ENCODE measurements at regions not wholly inside any gene's neighbourhood (a gene's known extent, or its start where the extent isn't known, plus 50 kb on each side); places are given as distances from the start of the nearest gene placed in this dataset.

GRCh38 chr10:108592956-108593355 is 1330.4 kb downstream of the XPNPEP1 start:
- ChIA-PET POLR2A (no interaction called here), CTCF (no interaction called here)
- Mint-ChIP-seq H3K4me1 (ENCODE audit: insufficient read depth, unreplicated experiment) (peaks cover 3% of the 10 kb centered on the region), H3K9me3 (ENCODE audit: unreplicated experiment) (no peaks in the 10 kb centered on the region), H3K27ac (ENCODE audit: low read depth, unreplicated experiment) (no peak overlapping the region), H3K27me3 (ENCODE audit: insufficient read depth, unreplicated experiment) (no peaks in the 10 kb centered on the region), H3K4me3 (ENCODE audit: unreplicated experiment) (no peak overlapping the region), H3K36me3 (ENCODE audit: insufficient read depth, unreplicated experiment) (no peaks in the 10 kb centered on the region)
- TF ChIP-seq, protein P1, sequence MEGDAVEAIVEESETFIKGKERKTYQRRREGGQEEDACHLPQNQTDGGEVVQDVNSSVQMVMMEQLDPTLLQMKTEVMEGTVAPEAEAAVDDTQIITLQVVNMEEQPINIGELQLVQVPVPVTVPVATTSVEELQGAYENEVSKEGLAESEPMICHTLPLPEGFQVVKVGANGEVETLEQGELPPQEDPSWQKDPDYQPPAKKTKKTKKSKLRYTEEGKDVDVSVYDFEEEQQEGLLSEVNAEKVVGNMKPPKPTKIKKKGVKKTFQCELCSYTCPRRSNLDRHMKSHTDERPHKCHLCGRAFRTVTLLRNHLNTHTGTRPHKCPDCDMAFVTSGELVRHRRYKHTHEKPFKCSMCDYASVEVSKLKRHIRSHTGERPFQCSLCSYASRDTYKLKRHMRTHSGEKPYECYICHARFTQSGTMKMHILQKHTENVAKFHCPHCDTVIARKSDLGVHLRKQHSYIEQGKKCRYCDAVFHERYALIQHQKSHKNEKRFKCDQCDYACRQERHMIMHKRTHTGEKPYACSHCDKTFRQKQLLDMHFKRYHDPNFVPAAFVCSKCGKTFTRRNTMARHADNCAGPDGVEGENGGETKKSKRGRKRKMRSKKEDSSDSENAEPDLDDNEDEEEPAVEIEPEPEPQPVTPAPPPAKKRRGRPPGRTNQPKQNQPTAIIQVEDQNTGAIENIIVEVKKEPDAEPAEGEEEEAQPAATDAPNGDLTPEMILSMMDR (IDR thresholded peaks at IDR 0.05; ENCODE audit: unreplicated experiment): no peak
- no TSS peak for BruUV-seq (replicated peaks)
- DNase-seq (ENCODE audit: unreplicated experiment): no peak
- intact Hi-C loops (cut with micrococcal nuclease): no loop called here

- Mint-ChIP-seq H3K27ac (ENCODE audit: low read depth, unreplicated experiment) (no peak overlapping the region), H3K27me3 (ENCODE audit: insufficient read depth, unreplicated experiment) (no peaks in the 10 kb centered on the region), H3K4me1 (ENCODE audit: insufficient read depth, unreplicated experiment) (no peaks in the 10 kb centered on the region), H3K36me3 (ENCODE audit: insufficient read depth, unreplicated experiment) (no peaks in the 10 kb centered on the region), H3K4me3 (ENCODE audit: unreplicated experiment) (no peak overlapping the region), H3K9me3 (ENCODE audit: unreplicated experiment) (no peaks in the 10 kb centered on the region)
- no TSS peak for BruUV-seq (replicated peaks)
- intact Hi-C loops (cut with micrococcal nuclease): no loop called here
- POLR2A ChIA-PET: no interaction called here
- CTCF ChIA-PET: no interaction called here
- no peak for DNase-seq (ENCODE audit: unreplicated experiment)
- TF ChIP-seq, protein P1 (IDR thresholded peaks at IDR 0.05; ENCODE audit: unreplicated experiment): no peak
These were observed 1331.9 kb downstream of the XPNPEP1 start for GRCh38 chr10:108591417-108591816.

DNA sequence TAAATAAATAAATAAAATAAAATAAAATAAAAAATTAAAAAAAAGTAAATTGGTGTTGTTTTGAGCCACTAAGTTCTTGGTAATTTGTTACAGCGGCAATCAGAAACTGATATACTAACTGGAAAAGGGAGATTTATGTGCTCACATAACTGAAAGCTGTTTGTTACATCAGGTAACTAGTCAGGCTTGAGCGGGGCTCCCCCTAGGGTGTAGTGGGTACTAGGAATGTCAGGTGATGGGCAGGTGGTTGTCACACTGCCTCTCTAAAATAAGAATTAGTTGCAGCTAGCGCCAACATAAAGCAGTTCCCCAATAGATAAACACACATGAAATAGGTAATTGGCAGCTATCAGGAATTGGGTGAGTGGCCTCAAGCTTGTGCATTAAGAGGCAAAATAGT is 1336.9 kb downstream of the XPNPEP1 start:
- CTCF ChIA-PET: no interaction called here
- no peaks in the 10 kb centered on the region for H3K9me3 Mint-ChIP-seq (ENCODE audit: unreplicated experiment)

DNA sequence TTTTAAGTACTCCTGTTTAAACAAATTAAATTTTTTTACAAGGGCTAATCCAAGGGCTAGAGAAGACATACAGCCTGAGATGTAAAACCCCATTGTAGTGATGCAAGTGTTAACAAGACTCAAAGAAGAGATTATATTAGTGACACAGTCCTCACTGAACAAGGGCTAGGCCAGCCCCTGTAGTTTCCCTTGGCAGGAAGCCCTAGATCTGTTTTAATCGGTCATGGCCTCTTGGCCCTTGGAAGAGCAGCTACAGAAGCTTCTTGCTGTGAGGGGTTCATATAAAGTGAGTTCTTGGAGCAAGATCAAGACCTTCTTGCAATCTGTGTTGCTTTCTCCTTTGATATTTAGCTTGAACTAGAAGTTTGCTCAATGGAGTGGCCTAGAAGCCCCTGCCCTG is 1339.4 kb downstream of the XPNPEP1 start:
- Mint-ChIP-seq H3K4me1 (ENCODE audit: insufficient read depth, unreplicated experiment) (peaks cover 11% of the 10 kb centered on the region), H3K36me3 (ENCODE audit: insufficient read depth, unreplicated experiment) (no peaks in the 10 kb centered on the region), H3K27me3 (ENCODE audit: insufficient read depth, unreplicated experiment) (no peaks in the 10 kb centered on the region), H3K4me3 (ENCODE audit: unreplicated experiment) (no peak overlapping the region), H3K9me3 (ENCODE audit: unreplicated experiment) (no peaks in the 10 kb centered on the region), H3K27ac (ENCODE audit: low read depth, unreplicated experiment) (no peak overlapping the region)
- intact Hi-C loops (cut with micrococcal nuclease): no loop called here
- no peak for DNase-seq (ENCODE audit: unreplicated experiment)
- no TSS peak for BruUV-seq (replicated peaks)
- ChIA-PET CTCF (interaction anchor here (0.6 kb wide), 1 partner anchor 311 kb away, joined by 3 read pairs; no protein-coding TSS in a partner anchor), POLR2A (no interaction called here)
- TF ChIP-seq, protein P1 (IDR thresholded peaks at IDR 0.05; ENCODE audit: unreplicated experiment): no peak

More for the DNA sequence above, 1336.9 kb downstream of the XPNPEP1 start:
- POLR2A ChIA-PET: interaction anchor here (0.7 kb wide), 1 partner anchor 1349 kb away, joined by 3 read pairs; no protein-coding TSS in a partner anchor
- intact Hi-C loops (cut with micrococcal nuclease): no loop called here
- TF ChIP-seq, protein P1 (IDR thresholded peaks at IDR 0.05; ENCODE audit: unreplicated experiment): no peak
- no TSS peak for BruUV-seq (replicated peaks)
- Mint-ChIP-seq H3K4me3 (ENCODE audit: unreplicated experiment) (no peak overlapping the region), H3K27me3 (ENCODE audit: insufficient read depth, unreplicated experiment) (no peaks in the 10 kb centered on the region), H3K4me1 (ENCODE audit: insufficient read depth, unreplicated experiment) (peaks cover 11% of the 10 kb centered on the region), H3K36me3 (ENCODE audit: insufficient read depth, unreplicated experiment) (no peaks in the 10 kb centered on the region), H3K27ac (ENCODE audit: low read depth, unreplicated experiment) (no peak overlapping the region)
- no peak for DNase-seq (ENCODE audit: unreplicated experiment)

Data from MCF 10A (cell line).